ENCODE measurements at regions not wholly inside any gene's neighbourhood (a gene's known extent, or its start where the extent isn't known, plus 50 kb on each side); places are given as distances from the start of the nearest gene placed in this dataset.

- TF ChIP-seq CTCF (IDR thresholded peaks at IDR 0.05): no peak
- no peak for TF ChIP-seq POLR2A (IDR thresholded peaks at IDR 0.05)
These were observed 1414.3 kb upstream of the ACO1 start for GRCh38 chr9:30970186-30970585.
